Mucosa of descending colon (tissue), 3 donors: ENCODE measurements at regions not wholly inside any gene's neighbourhood (a gene's known extent, or its start where the extent isn't known, plus 50 kb on each side); places are given as distances from the start of the nearest gene placed in this dataset.
A peak's percentile ranks its signal among the peaks of the same experiment; 100 is the strongest.

ENCODE experiments used
- ATAC-seq: fragments of 200-7000 bp; cut with Tn5 transposase; one replicate; pipeline ENCODE4 v1.9.1; 2020; ENCODE audit warnings: mild to moderate bottlenecking, moderate library complexity
- DNase-seq, 3 donors: peaks; one replicate each; pipeline ENCODE4 v3.0.0-alpha.2; 2020
- H3K36me3 ChIP-seq: fragments of 200-600 bp; one replicate; pipeline ENCODE4 v1.8.0; 2021; ENCODE audit warnings: low read depth, mild to moderate bottlenecking
- H3K4me1 ChIP-seq: fragments of 200-600 bp; one replicate; pipeline ENCODE4 v1.8.0; 2021; ENCODE audit warnings: low read depth, mild to moderate bottlenecking
- H3K4me3 ChIP-seq: fragments of 200-600 bp; one replicate; pipeline ENCODE4 v1.8.0; 2021; ENCODE audit warnings: mild to moderate bottlenecking
- H3K9me3 ChIP-seq: fragments of 200-600 bp; one replicate; pipeline ENCODE4 v1.8.0; 2021; ENCODE audit warnings: mild to moderate bottlenecking
- intact Hi-C, 2 donors: fragments of 100-400 bp; cut with DNase I in 1 of 2; cut with micrococcal nuclease in 1 of 2; formaldehyde crosslinking; loops; one replicate each; pipeline versions ENCODE4 v1.11.0 to v1.11.1; 2022; cut with DNase I, micrococcal nuclease
- TF ChIP-seq, protein P1 (sequence below): fragments of 200-600 bp; IDR thresholded peaks from one replicate; pipeline ENCODE4 v1.8.0; 2022; ENCODE audit warnings: antibody characterized with exemption, mild to moderate bottlenecking
- donor health status: DM: no; HTN: no; CAD: no; lungs with moderate emphysema.
- donor health status: DM: no; HTN: no; CAD: no.
- donor health status: DM: no; HTN: yes; CAD: no.

DNA sequence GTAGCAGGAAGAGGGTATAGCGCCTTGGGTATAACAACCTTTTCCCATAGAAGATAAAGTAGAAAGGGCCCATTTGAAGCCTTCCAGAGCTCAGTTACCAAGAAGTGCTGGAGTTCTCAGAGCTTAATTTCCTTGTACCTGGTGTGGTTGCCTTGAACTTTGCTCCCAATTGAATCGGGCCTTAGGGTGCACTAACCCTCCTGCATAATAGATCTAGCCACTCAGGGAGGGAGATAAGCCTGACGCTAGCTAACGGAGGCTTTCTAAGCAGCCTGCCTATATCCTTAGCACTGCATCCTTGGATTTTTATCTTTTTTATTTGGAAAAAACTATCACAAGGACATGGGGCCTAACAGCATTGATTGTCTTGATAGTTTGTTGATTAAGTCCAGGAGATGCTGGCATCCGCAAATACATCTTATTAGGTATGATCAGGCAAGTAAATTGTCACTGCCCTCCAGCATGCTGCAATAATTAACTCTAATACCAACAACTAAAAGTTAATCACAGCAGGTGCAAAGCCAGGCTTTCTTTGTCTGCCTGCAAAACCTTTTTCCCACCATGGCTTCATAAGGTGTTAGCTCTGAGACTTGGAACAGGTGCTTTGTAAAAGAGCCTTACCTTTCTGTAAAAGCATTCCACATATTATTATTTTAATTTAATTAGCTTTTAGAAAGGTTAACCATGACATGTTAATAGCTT is 199.4 kb downstream of the SREK1 start:
- TF ChIP-seq, protein P1, sequence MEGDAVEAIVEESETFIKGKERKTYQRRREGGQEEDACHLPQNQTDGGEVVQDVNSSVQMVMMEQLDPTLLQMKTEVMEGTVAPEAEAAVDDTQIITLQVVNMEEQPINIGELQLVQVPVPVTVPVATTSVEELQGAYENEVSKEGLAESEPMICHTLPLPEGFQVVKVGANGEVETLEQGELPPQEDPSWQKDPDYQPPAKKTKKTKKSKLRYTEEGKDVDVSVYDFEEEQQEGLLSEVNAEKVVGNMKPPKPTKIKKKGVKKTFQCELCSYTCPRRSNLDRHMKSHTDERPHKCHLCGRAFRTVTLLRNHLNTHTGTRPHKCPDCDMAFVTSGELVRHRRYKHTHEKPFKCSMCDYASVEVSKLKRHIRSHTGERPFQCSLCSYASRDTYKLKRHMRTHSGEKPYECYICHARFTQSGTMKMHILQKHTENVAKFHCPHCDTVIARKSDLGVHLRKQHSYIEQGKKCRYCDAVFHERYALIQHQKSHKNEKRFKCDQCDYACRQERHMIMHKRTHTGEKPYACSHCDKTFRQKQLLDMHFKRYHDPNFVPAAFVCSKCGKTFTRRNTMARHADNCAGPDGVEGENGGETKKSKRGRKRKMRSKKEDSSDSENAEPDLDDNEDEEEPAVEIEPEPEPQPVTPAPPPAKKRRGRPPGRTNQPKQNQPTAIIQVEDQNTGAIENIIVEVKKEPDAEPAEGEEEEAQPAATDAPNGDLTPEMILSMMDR, result no peak
- H3K4me3 ChIP-seq, result no peak overlapping the region
- ATAC-seq, result peak; percentile 46
- H3K36me3 ChIP-seq, result no peaks in the 10 kb centered on the region
- H3K4me1 ChIP-seq, result no peaks in the 10 kb centered on the region
- intact Hi-C loops, result no loop called here
- peak in 1 of 3 donors; percentile 18 for DNase-seq
- H3K9me3 ChIP-seq, result no peaks in the 10 kb centered on the region

DNA sequence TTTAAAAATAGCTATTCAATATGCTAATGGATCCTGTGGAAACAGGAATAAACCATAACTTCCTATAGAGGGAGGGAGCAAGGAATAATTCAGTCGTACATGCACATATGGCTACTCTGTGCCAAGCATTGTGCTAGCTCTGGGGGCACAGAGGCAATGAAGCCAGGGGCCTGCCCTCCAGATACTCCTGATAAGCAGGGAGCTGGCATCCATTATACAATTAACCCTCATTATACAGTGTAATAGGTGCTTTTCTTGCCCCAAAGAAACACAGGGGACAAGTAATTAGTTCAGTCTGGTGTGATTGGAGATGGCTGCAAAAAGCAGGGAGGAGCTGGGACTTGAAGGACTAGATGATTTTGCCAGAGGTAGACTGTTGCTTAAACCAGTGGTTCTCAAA is 200.4 kb downstream of the SREK1 start:
- ATAC-seq (no peak), DNase-seq (no peak)
- H3K9me3 ChIP-seq, result no peaks in the 10 kb centered on the region
- H3K4me1 ChIP-seq, result no peaks in the 10 kb centered on the region
- intact Hi-C loops, result no loop called here
- TF ChIP-seq, protein P1, result no peak
- H3K4me3 ChIP-seq, result no peak overlapping the region
- no peaks in the 10 kb centered on the region for H3K36me3 ChIP-seq

DNA sequence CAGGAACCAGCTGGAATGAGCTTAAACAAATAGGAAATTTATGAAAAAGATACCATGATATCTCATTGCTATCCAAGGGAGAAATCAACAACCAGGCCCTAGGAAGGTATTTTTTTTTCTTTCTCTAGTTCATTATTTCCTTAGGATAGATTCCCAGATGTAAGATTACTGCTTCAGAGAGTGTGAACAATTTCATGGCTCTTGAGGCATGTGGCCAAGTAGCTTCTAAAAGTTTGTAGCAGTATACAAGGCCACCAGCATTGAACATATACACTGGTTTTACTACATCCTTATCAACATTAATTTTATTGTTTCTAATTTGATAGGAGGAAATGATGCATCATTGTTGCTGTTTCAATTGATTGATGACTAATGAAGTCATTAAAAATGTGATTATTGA is 201.2 kb downstream of the SREK1 start:
- Histone ChIP-seq H3K36me3 (no peaks in the 10 kb centered on the region), H3K4me1 (no peaks in the 10 kb centered on the region), H3K4me3 (no peak overlapping the region), H3K9me3 (no peaks in the 10 kb centered on the region)
- TF ChIP-seq, protein P1, result no peak
- intact Hi-C loops, result no loop called here
- no peak for DNase-seq
- ATAC-seq, result no peak

DNA sequence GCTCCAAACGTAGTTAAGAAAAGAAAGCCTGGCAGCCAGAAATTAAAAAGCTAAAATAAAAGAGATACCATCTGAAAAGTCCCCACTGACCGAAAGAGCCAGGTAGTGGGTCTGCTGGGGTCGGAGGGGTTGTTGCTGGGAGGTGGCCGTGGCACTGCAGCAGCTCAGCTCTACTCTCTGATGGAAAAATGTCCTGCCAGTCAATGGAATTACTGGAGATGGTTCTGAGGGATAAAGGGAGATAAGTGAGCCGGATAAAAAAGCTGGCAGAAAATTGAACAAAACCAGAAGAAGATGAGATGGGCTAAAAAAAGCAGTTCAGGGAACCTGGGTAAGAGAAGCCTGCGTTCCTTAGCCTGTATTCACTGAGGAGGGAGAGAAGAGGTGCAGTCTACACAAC is 202.8 kb downstream of the SREK1 start:
- no peaks in the 10 kb centered on the region for H3K36me3 ChIP-seq
- no peaks in the 10 kb centered on the region for H3K4me1 ChIP-seq
- H3K9me3 ChIP-seq, result no peaks in the 10 kb centered on the region
- no peak for ATAC-seq
- DNase-seq, result no peak
- TF ChIP-seq, protein P1, result no peak
- H3K4me3 ChIP-seq, result no peak overlapping the region
- intact Hi-C loops, result no loop called here

DNA sequence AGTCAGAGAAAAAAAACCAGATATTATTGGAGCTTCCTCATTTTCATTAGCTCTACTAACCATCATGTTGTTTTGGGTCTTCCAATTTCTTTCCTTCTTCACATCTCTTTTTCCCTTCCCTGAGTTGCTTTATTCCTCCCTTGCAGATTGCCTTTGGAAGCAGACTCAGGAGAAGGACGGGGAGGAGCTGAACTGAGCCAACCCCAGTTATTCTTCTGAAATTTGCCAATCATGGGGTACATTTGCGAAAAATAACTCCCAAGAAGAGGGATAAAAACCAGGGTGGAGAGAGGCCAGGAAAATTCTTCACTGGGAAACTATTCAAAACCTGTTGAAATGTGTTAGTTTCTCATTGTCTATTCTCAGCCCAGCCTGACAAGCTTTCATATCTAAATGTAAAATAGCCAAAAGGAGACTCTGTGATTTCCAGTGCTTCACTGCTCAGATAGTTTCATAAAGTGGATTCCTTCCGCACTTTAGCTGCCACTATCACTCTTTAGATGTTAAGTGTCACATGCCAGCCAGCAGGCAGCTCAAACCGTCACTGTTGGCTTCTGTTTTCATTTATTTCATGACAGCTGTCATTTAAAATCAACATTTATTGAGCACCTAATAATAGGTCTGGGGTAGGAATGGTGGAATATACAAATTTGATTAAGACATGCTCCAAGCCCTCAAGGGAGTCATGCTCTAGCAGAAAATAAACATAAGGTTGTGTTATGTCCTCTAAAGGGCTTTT is 204.5 kb downstream of the SREK1 start:
- Histone ChIP-seq H3K4me3 (no peak overlapping the region), H3K4me1 (no peaks in the 10 kb centered on the region), H3K36me3 (no peaks in the 10 kb centered on the region), H3K9me3 (no peaks in the 10 kb centered on the region)
- TF ChIP-seq, protein P1, result no peak
- intact Hi-C loops, result no loop called here
- ATAC-seq, result no peak
- DNase-seq, result no peak
